ENCODE measurements at regions not wholly inside any gene's neighbourhood (a gene's known extent, or its start where the extent isn't known, plus 50 kb on each side); places are given as distances from the start of the nearest gene placed in this dataset.

GRCh38 chr1:4908486-4908885 lies 254.1 kb downstream of the AJAP1 start:
- Histone ChIP-seq H3K4me3 (ENCODE audit: low read depth, low read length) (no peak overlapping the region), H3K9me3 (ENCODE audit: severe bottlenecking) (no peaks in the 10 kb centered on the region), H3K36me3 (no peaks in the 10 kb centered on the region), H3K27me3 (ENCODE audit: insufficient read depth, low read depth, severe bottlenecking) (peaks cover 63% of the 10 kb centered on the region), H3K27ac (no peak overlapping the region)
- no peak for DNase-seq
- no peak for TF ChIP-seq CTCF (IDR thresholded peaks at IDR 0.05; ENCODE audit: low read depth, low read length)

- no peak for TF ChIP-seq CTCF (IDR thresholded peaks at IDR 0.05; ENCODE audit: low read depth, low read length)
- Histone ChIP-seq H3K36me3 (no peaks in the 10 kb centered on the region), H3K27ac (no peak overlapping the region), H3K9me3 (ENCODE audit: severe bottlenecking) (peaks cover 2% of the 10 kb centered on the region), H3K4me3 (ENCODE audit: low read depth, low read length) (no peak overlapping the region), H3K27me3 (ENCODE audit: insufficient read depth, low read depth, severe bottlenecking) (peaks cover 67% of the 10 kb centered on the region)
- DNase-seq: no peak
These were observed 240.2 kb downstream of the AJAP1 start for GRCh38 chr1:4894566-4894965.

GRCh38 chr1:4880626-4881025 lies 226.2 kb downstream of the AJAP1 start:
- no peak for TF ChIP-seq CTCF (IDR thresholded peaks at IDR 0.05; ENCODE audit: low read depth, low read length)
- no peak overlapping the region for H3K27ac ChIP-seq
- no peaks in the 10 kb centered on the region for H3K36me3 ChIP-seq
- H3K4me3 ChIP-seq (ENCODE audit: low read depth, low read length): no peak overlapping the region
- no peaks in the 10 kb centered on the region for H3K9me3 ChIP-seq (ENCODE audit: severe bottlenecking)
- DNase-seq: no peak
- peaks cover 76% of the 10 kb centered on the region for H3K27me3 ChIP-seq (ENCODE audit: insufficient read depth, low read depth, severe bottlenecking)

GRCh38 chr1:4877426-4877825 lies 223.0 kb downstream of the AJAP1 start:
- no peak overlapping the region for H3K27ac ChIP-seq
- H3K4me3 ChIP-seq (ENCODE audit: low read depth, low read length): no peak overlapping the region
- peaks cover 67% of the 10 kb centered on the region for H3K27me3 ChIP-seq (ENCODE audit: insufficient read depth, low read depth, severe bottlenecking)
- H3K9me3 ChIP-seq (ENCODE audit: severe bottlenecking): no peaks in the 10 kb centered on the region
- no peak for TF ChIP-seq CTCF (IDR thresholded peaks at IDR 0.05; ENCODE audit: low read depth, low read length)
- DNase-seq: no peak
- no peaks in the 10 kb centered on the region for H3K36me3 ChIP-seq

- TF ChIP-seq CTCF (IDR thresholded peaks at IDR 0.05; ENCODE audit: low read depth, low read length): no peak
These were observed 217.0 kb downstream of the AJAP1 start for GRCh38 chr1:4871373-4871772.

GRCh38 chr1:4868521-4868920 lies 214.1 kb downstream of the AJAP1 start:
- Histone ChIP-seq H3K27me3 (ENCODE audit: insufficient read depth, low read depth, severe bottlenecking) (peaks cover 48% of the 10 kb centered on the region), H3K27ac (no peak overlapping the region), H3K4me3 (ENCODE audit: low read depth, low read length) (no peak overlapping the region), H3K36me3 (no peaks in the 10 kb centered on the region), H3K9me3 (ENCODE audit: severe bottlenecking) (peaks cover 6% of the 10 kb centered on the region)
- no peak for TF ChIP-seq CTCF (IDR thresholded peaks at IDR 0.05; ENCODE audit: low read depth, low read length)
- no peak for DNase-seq

More at GRCh38 chr1:4871373-4871772, 217.0 kb downstream of the AJAP1 start:
- Histone ChIP-seq H3K9me3 (ENCODE audit: severe bottlenecking) (peaks cover 6% of the 10 kb centered on the region), H3K27ac (no peak overlapping the region), H3K27me3 (ENCODE audit: insufficient read depth, low read depth, severe bottlenecking) (peaks cover 58% of the 10 kb centered on the region), H3K4me3 (ENCODE audit: low read depth, low read length) (no peak overlapping the region), H3K36me3 (no peaks in the 10 kb centered on the region)
- DNase-seq: no peak
